NOMO-1 treated with DMSO at 0.1 percent for 48 hours (cell line): ENCODE measurements at regions not wholly inside any gene's neighbourhood (a gene's known extent, or its start where the extent isn't known, plus 50 kb on each side); places are given as distances from the start of the nearest gene placed in this dataset.

Source experiments
- DNase-seq: peaks from one replicate; lab custom pipeline; 2025; ENCODE audit not compliant: unreplicated experiment; lab: John Stamatoyannopoulos, UW

GRCh38 chr5:158380661-158381060, 521.7 kb upstream of the CLINT1 start:
- DNase-seq = no peak

GRCh38 chr5:158378931-158379330, 520.0 kb upstream of the CLINT1 start:
- DNase-seq = no peak

GRCh38 chr5:158376679-158377078, 517.7 kb upstream of the CLINT1 start:
- no peak for DNase-seq

- DNase-seq = peak; percentile 86
Observed at GRCh38 chr5:158375531-158375930, 516.6 kb upstream of the CLINT1 start.

GRCh38 chr5:158373608-158374395, 514.9 kb upstream of the CLINT1 start:
- peak; percentile 74 for DNase-seq

GRCh38 chr5:158369241-158369640, 510.3 kb upstream of the CLINT1 start:
- DNase-seq = no peak

GRCh38 chr5:158368686-158369085, 509.7 kb upstream of the CLINT1 start:
- no peak for DNase-seq

- DNase-seq = no peak
Observed at GRCh38 chr5:158364367-158364766, 505.4 kb upstream of the CLINT1 start.

GRCh38 chr5:158354958-158355357, 496.0 kb upstream of the CLINT1 start:
- DNase-seq = peak; percentile 7

GRCh38 chr5:158351485-158352125, 492.7 kb upstream of the CLINT1 start:
- DNase-seq = no peak

GRCh38 chr5:158349987-158350386, 491.0 kb upstream of the CLINT1 start:
- no peak for DNase-seq

GRCh38 chr5:158344376-158344775, 485.4 kb upstream of the CLINT1 start:
- no peak for DNase-seq

GRCh38 chr5:158340608-158341007, 481.7 kb upstream of the CLINT1 start:
- DNase-seq = no peak

- no peak for DNase-seq
Observed at GRCh38 chr5:158326256-158326655, 467.3 kb upstream of the CLINT1 start.

- DNase-seq = no peak
Observed at GRCh38 chr5:158324236-158324635, 465.3 kb upstream of the CLINT1 start.

- no peak for DNase-seq
Observed at GRCh38 chr5:158322620-158323019, 463.7 kb upstream of the CLINT1 start.

- DNase-seq = no peak
Observed at GRCh38 chr5:158320934-158321333, 462.0 kb upstream of the CLINT1 start.

- DNase-seq = no peak
Observed at GRCh38 chr5:158320178-158320674, 461.3 kb upstream of the CLINT1 start.

- no peak for DNase-seq
Observed at GRCh38 chr5:158317507-158317906, 458.6 kb upstream of the CLINT1 start.

- DNase-seq = no peak
Observed at GRCh38 chr5:158313733-158314464, 455.0 kb upstream of the CLINT1 start.

- no peak for DNase-seq
Observed at GRCh38 chr5:158313027-158313732, 454.2 kb upstream of the CLINT1 start.
